ENCODE measurements at regions not wholly inside any gene's neighbourhood (a gene's known extent, or its start where the extent isn't known, plus 50 kb on each side); places are given as distances from the start of the nearest gene placed in this dataset.
A peak's percentile ranks its signal among the peaks of the same experiment; 100 is the strongest.

DNA sequence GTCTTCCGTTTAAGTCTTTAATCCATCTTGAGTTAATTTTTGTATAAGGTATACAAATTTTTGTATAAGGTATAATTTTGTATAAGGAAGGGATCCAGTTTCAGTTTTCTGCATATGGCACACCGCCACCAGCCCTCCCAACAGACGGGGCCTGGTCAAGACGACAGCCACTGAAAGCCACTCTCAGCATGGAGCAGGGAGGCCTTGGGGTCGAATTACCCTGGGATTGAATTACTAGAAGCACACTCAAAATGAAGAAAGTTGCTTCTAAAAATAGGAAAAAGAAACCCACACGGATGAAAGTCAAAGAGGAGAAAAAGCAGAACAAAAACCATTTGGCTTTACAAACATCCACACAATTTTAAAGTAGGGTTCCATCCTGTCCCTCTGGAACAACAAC is 586.2 kb upstream of the ADAMTS16 start:
- no peak overlapping the region for H3K4me3 Mint-ChIP-seq
- H3K9me3 Mint-ChIP-seq: peaks cover 10% of the 10 kb centered on the region
- H3K4me1 Mint-ChIP-seq: no peaks in the 10 kb centered on the region
- H3K27me3 Mint-ChIP-seq: no peaks in the 10 kb centered on the region
- intact Hi-C loops (cut with micrococcal nuclease): no loop called here
- H3K27ac Mint-ChIP-seq: no peak overlapping the region
- no peaks in the 10 kb centered on the region for H3K36me3 Mint-ChIP-seq (ENCODE audit: low read depth)
- peak; percentile 9 for DNase-seq

DNA sequence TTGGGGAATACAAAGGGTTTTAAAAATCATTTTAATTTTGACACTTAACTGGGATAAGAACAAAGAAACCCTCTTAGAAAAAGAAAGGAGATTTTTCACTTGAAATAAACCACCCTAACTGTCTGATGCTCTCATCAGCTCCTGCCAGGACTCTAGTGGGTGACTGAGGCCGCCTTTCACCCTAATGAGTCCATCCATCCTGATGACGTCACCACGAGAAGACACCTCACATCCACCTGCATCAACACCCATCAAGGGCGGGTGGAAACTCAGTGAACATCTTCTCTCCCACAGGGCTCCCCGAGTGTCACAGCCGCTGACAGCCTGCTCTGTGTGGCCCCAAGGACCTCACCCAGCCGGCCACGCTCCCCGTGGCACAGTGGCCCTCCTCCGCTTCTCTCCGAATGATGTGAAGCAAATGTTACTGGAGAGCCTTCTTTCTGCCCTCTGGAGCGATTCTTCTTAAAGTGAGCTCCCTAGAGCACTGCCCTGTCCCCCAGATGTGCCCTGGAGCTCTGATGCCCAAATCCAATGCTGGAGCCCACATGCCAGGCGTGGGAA is 584.3 kb upstream of the ADAMTS16 start:
- intact Hi-C loops (cut with micrococcal nuclease): no loop called here
- peak; percentile 11 for DNase-seq
- H3K27ac Mint-ChIP-seq: no peak overlapping the region
- H3K4me3 Mint-ChIP-seq: no peak overlapping the region
- no peaks in the 10 kb centered on the region for H3K4me1 Mint-ChIP-seq
- no peaks in the 10 kb centered on the region for H3K36me3 Mint-ChIP-seq (ENCODE audit: low read depth)
- H3K9me3 Mint-ChIP-seq: peaks cover 17% of the 10 kb centered on the region
- no peaks in the 10 kb centered on the region for H3K27me3 Mint-ChIP-seq

DNA sequence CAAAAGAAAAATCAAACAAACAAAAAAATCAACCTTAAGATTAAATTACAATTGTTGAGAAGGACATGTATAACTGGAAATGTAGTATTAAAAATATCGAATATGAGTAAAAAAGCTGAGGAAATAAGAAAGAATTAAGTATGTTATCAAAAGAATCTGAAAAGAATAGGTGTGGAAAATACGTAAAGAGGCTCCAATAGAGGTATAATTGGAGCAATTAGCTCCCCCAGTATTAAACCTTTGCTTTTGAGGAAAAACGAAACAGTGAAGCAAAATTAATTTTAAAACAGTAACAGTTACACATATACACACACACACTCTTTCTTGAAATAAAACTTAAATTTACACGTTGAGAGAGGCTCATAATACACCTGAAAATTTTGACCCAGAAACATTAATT is 578.7 kb upstream of the ADAMTS16 start:
- DNase-seq: no peak
- Mint-ChIP-seq H3K9me3 (peaks cover 13% of the 10 kb centered on the region), H3K27me3 (no peaks in the 10 kb centered on the region), H3K27ac (no peak overlapping the region), H3K4me1 (no peaks in the 10 kb centered on the region), H3K4me3 (no peak overlapping the region), H3K36me3 (ENCODE audit: low read depth) (no peaks in the 10 kb centered on the region)
- intact Hi-C loops (cut with micrococcal nuclease): no loop called here

DNA sequence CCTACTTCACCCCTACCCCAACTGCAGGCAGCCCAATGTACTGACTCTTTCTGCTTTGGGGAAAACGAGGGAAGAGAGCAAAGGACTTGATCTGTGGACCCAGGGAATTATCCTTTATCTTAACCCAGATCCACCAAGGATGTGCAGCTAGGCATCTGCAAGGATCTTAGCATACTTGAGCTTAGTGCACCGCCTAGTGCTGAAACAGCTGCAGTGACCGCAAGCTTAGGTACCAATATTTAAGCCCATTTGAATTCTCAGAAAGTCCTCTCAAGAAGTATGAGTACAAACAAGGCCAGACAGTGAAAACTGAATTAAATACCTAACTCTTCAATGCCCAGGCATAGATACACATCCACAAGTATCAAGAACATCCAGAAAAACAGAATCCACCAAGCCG is 576.7 kb upstream of the ADAMTS16 start:
- no peaks in the 10 kb centered on the region for H3K36me3 Mint-ChIP-seq (ENCODE audit: low read depth)
- peak; percentile 11 for DNase-seq
- intact Hi-C loops (cut with micrococcal nuclease): no loop called here
- no peaks in the 10 kb centered on the region for H3K4me1 Mint-ChIP-seq
- no peak overlapping the region for H3K4me3 Mint-ChIP-seq
- H3K27me3 Mint-ChIP-seq: no peaks in the 10 kb centered on the region
- no peak overlapping the region for H3K27ac Mint-ChIP-seq
- H3K9me3 Mint-ChIP-seq: peaks cover 13% of the 10 kb centered on the region

DNA sequence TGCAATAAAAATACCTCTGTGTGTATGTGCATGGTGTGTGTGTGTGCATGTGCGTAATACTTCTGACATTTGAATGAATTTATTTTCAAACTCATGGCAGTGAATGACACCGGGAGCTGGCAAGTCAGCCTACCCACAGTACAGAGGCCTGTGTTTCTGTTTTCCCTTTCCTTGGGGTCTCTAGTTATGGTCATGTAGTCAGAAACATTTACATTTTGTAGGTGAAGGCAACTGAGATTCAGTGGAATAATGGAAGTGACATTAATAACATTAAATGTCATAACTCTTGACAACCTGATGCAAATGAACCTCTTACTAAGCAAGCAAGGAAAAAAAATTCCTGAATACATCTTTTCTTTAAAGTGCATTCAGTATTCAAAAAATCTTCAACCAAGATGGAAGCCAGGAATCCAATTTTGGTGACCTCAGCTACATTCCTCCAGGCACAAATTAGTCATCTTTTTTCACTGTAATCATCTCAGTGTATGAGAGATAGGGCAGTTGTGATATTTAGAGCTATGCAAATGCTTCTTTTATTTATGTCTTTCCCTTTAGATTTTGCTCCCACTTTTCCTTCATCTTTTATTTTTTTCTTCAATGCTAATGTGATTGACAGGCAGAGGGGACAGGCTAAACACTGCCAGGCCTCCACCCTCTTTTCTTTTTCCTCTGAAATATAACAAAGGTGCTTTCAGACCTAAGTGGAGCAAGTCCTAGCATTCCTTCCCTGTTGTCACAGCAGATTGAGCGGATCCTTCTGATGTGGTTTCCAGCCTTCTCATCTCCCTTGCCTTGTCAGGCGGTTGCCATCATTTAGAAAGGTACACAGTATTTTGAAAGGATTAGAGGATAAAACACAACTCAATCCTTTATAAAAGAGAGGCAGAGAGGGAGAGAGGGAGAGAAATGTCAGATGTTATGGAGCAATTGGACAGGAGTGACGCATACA is 569.8 kb upstream of the ADAMTS16 start:
- H3K27me3 Mint-ChIP-seq: no peaks in the 10 kb centered on the region
- intact Hi-C loops (cut with micrococcal nuclease): no loop called here
- H3K4me3 Mint-ChIP-seq: no peak overlapping the region
- H3K9me3 Mint-ChIP-seq: no peaks in the 10 kb centered on the region
- H3K36me3 Mint-ChIP-seq (ENCODE audit: low read depth): no peaks in the 10 kb centered on the region
- no peaks in the 10 kb centered on the region for H3K4me1 Mint-ChIP-seq
- no peak for DNase-seq
- no peak overlapping the region for H3K27ac Mint-ChIP-seq

DNA sequence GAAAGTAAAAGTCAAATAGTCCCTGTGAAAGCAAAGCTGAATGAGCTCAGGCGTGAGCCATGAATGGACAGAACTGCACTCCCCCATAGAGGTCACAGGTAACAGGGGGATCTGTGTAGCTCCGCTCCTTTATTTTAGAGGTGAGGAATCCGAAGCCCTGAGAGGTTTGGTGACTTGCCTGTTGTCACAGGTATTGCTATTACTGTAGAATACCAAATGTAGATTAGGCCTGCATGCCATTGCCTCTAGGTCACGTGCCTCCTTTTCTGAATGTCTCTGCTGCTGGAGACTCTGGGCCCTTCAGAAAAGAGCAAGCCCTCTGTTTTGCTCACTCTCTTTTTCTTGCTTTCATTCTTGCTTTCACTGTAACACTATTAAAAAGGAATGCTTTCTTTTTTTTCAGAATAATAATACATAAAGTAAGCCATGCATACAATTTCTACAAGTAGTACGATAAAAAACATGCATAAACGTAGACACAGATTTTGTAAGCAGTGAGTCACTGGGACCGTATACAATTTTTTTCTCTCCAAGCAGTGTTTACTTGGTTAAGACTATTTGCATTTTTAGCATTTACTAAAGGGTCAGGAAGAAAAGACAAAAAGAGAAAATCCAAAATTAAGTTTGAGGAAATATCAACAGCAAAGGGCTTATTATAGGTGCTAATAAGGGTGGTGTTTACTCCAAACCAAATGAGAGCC is 568.7 kb upstream of the ADAMTS16 start:
- Mint-ChIP-seq H3K9me3 (no peaks in the 10 kb centered on the region), H3K27me3 (no peaks in the 10 kb centered on the region), H3K27ac (no peak overlapping the region), H3K4me3 (no peak overlapping the region), H3K4me1 (no peaks in the 10 kb centered on the region), H3K36me3 (ENCODE audit: low read depth) (no peaks in the 10 kb centered on the region)
- DNase-seq: no peak
- intact Hi-C loops (cut with micrococcal nuclease): no loop called here

DNA sequence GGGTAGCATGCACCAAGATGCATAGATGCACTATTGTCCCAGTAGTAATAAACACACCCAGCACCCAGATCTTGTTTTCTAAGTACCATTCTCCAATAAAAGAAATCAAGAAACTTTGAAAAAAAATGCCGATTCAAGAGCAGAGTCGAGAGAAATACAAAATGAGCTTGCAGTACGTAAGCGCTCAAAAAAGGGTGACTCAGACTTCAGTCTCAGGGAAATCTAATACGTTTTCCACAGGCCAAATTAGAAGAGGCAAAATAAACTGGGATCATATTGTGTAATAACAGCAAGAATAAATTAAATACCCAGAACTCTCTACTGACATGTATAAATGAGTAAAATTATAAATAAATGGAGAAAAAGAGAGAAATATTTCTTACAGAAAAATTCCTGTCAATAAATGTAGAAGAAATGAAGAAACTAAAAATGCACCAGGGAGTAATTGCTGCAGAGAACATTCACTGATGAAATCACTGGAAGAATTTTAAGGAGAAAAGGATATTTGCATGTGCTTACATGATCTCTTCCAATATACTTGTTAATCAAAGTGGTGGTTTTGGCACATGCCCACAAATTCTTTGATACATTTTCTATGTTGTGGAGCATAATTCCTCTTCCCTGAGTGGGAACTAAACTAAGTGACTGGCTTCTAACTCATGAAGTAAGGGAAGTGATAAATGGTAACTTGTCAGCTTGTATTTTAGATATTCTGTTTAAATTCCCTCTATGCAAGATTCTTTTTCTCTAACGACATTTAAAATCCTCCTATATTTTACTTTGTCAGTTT is 567.6 kb upstream of the ADAMTS16 start:
- intact Hi-C loops (cut with micrococcal nuclease): no loop called here
- Mint-ChIP-seq H3K4me3 (no peak overlapping the region), H3K27me3 (no peaks in the 10 kb centered on the region), H3K27ac (no peak overlapping the region), H3K9me3 (peaks cover 4% of the 10 kb centered on the region), H3K4me1 (no peaks in the 10 kb centered on the region), H3K36me3 (ENCODE audit: low read depth) (no peaks in the 10 kb centered on the region)
- no peak for DNase-seq

DNA sequence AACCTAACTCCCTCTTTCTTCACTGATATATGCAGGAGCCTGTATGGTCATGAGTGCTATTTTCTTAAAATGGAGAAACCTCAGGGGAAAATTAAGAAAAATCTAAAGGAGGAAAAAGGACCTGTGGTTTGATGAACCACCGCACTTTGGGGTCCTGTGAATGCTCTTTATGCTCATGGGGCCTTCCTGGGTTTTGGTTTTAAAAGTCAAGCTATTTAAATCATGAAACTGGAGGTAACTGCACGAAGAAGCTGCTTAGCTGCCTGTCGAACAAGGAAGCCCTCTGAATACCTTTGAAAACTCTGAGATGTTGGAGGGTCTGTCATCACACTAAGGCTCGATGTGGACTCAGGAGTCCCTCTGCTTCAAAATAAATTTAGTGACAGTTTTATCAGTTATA is 564.5 kb upstream of the ADAMTS16 start:
- Mint-ChIP-seq H3K4me1 (no peaks in the 10 kb centered on the region), H3K4me3 (no peak overlapping the region), H3K9me3 (peaks cover 13% of the 10 kb centered on the region), H3K27me3 (no peaks in the 10 kb centered on the region), H3K36me3 (ENCODE audit: low read depth) (no peaks in the 10 kb centered on the region), H3K27ac (no peak overlapping the region)
- no peak for DNase-seq
- intact Hi-C loops (cut with micrococcal nuclease): no loop called here

DNA sequence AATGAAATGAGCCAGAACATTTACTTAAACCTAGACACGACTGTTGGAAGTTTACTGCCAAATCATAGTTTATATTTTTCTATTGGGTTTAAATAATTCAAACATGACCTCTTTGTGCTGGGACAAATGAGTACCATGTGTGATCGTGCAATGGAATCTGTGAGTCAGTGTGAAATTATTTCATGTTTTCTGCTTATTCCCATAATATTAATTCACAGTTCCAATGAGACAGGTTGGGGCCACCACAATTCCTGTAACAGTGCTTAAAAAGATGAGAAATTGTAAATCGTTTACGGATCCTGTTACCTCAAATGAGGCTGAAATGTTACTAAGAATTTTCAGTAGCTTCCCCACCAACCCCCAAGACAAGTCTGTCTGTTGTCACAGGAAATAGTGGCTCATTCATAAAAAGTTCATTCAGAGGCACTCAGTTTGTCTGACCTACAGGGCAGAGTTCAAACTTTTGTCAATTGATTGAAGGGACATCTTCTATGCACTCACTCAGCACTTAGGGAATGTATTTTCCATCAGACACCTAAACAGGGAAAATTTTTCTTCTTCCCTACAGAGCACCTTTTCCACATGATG is 563.9 kb upstream of the ADAMTS16 start:
- DNase-seq: no peak
- H3K4me3 Mint-ChIP-seq: no peak overlapping the region
- H3K4me1 Mint-ChIP-seq: no peaks in the 10 kb centered on the region
- peaks cover 18% of the 10 kb centered on the region for H3K9me3 Mint-ChIP-seq
- H3K36me3 Mint-ChIP-seq (ENCODE audit: low read depth): no peaks in the 10 kb centered on the region
- no peaks in the 10 kb centered on the region for H3K27me3 Mint-ChIP-seq
- intact Hi-C loops (cut with micrococcal nuclease): no loop called here
- H3K27ac Mint-ChIP-seq: no peak overlapping the region

DNA sequence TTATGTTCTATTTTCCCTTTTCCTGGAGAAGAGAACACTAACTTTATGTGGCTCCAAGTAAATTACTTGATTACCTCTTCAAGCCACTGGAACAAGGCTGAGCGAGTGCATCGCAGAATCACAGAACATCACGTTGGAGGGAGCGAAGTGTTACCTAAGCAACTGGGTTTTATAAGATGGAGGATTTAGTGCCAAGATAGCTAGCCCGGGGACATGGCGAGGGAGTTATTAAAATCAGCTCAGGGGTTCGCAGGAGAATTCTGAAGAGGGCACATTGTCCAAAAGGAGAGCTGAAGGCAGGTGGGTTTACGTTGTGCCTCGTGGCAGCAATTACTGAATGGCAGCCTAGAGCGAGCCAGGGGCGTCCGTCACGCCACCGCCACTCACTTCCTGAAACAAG is 563.2 kb upstream of the ADAMTS16 start:
- H3K4me1 Mint-ChIP-seq: no peaks in the 10 kb centered on the region
- no peaks in the 10 kb centered on the region for H3K27me3 Mint-ChIP-seq

DNA sequence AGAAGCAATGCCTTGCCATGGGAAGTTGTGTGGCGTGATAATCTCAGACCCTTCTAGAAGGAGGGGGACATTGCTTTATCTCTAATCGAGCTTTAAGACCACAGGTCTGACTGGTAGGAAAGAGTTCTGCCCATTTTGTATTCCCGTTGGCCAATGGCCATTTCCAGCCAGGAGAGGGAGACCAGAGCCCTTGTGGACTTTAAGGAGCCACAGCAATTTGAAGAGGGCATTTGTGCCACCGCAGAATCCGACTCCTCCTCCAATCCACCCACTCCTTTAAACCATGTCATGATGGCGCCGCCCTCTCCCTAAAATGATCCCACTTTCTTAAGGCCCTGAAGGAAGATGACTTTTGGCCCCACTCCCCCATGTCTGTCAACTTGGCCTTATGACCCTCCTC is 560.5 kb upstream of the ADAMTS16 start:
- no peak for DNase-seq
- Mint-ChIP-seq H3K4me3 (no peak overlapping the region), H3K9me3 (peaks cover 20% of the 10 kb centered on the region), H3K36me3 (ENCODE audit: low read depth) (no peaks in the 10 kb centered on the region), H3K4me1 (no peaks in the 10 kb centered on the region), H3K27ac (no peak overlapping the region), H3K27me3 (no peaks in the 10 kb centered on the region)
- intact Hi-C loops (cut with micrococcal nuclease): no loop called here

More for the DNA sequence above, 563.2 kb upstream of the ADAMTS16 start:
- Mint-ChIP-seq H3K4me3 (no peak overlapping the region), H3K27ac (no peak overlapping the region), H3K36me3 (ENCODE audit: low read depth) (no peaks in the 10 kb centered on the region), H3K9me3 (peaks cover 18% of the 10 kb centered on the region)
- intact Hi-C loops (cut with micrococcal nuclease): no loop called here
- no peak for DNase-seq

DNA sequence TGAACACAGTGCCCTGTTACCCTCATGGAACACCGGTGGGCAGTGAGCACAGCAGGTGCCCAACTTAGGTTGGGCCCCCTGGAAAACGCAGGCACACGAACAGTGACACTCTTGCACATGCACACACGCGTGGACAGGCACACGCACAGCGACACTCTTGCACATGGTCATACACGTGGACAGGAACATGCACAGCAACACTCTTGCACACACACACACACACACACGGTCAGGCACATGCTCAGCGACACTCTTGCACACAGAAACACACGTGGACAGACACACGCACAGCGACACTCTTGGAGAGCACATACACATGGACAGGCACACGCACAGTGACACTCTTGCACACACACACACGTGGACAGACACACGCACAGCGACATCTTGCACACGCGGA is 559.4 kb upstream of the ADAMTS16 start:
- intact Hi-C loops (cut with micrococcal nuclease): no loop called here
- Mint-ChIP-seq H3K4me3 (no peak overlapping the region), H3K4me1 (no peaks in the 10 kb centered on the region), H3K27me3 (no peaks in the 10 kb centered on the region), H3K36me3 (ENCODE audit: low read depth) (no peaks in the 10 kb centered on the region), H3K9me3 (peaks cover 24% of the 10 kb centered on the region), H3K27ac (no peak overlapping the region)
- no peak for DNase-seq

DNA sequence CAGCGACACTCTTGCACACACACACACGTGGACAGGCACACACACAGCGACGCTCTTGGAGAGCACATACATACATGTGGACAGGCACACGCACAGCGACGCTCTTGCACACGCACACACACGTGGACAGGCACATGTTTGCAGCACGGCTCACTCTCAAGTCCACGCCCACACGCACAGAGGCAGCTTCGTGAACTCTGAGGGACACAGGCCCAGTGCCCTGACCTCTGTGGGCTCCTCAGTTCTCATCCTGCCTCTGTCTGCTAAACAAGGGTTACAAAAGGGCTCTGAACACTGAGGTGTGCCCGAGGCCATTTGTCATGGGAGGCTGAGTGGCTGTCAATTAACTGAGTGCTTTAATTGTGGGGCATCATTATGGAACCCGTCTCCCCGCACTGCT is 558.8 kb upstream of the ADAMTS16 start:
- Mint-ChIP-seq H3K9me3 (peaks cover 27% of the 10 kb centered on the region), H3K4me1 (no peaks in the 10 kb centered on the region)

More for the DNA sequence above, 558.8 kb upstream of the ADAMTS16 start:
- Mint-ChIP-seq H3K4me3 (no peak overlapping the region), H3K27ac (no peak overlapping the region), H3K27me3 (no peaks in the 10 kb centered on the region), H3K36me3 (ENCODE audit: low read depth) (no peaks in the 10 kb centered on the region)
- DNase-seq: no peak
- intact Hi-C loops (cut with micrococcal nuclease): no loop called here
